Caco-2 (cell line): ENCODE measurements at regions not wholly inside any gene's neighbourhood (a gene's known extent, or its start where the extent isn't known, plus 50 kb on each side); places are given as distances from the start of the nearest gene placed in this dataset.
"Not testable (repeated sequence)": the region's sequence is repeated elsewhere in the genome, so short reads cannot be mapped to it uniquely, and the experiment has no call there.

Experiments
- BruUV-seq: library from RNA; stranded (reverse); fragments of 400-500 nt; replicated peaks from 2 replicates; lab custom pipeline; 2021; lab: Mats Ljungman, UMichigan
- CTCF ChIA-PET: fragments of 300-600 bp; sonication (Branson Sonifier 250); formaldehyde crosslinking; loops from one replicate; lab custom pipeline; 2022; ENCODE audit warnings: antibody characterized with exemption; lab: Charles Lee
- POLR2A ChIA-PET: fragments of 300-600 bp; sonication (Branson Sonifier 250); formaldehyde crosslinking; loops from one replicate; lab custom pipeline; 2022; ENCODE audit warnings: antibody characterized with exemption; lab: Charles Lee
- DNase-seq, 2 experiments: peaks; one replicate each; pipeline versions ENCODE4 v3.0.0 to v3.0.0-alpha.2; 2020 to 2022
- H3K27me3 ChIP-seq: replicated peaks from 2 replicates; pipeline ENCODE4 v1.6.0; 2011; ENCODE audit warnings: low read length; ENCODE audit not compliant: control insufficient read depth, insufficient read depth
- H3K36me3 ChIP-seq: 2 replicates; pipeline ENCODE4 v1.5.1; 2011; ENCODE audit warnings: low read length; ENCODE audit not compliant: control insufficient read depth, insufficient read depth
- H3K4me1 ChIP-seq: fragments of 250-450 bp; sonication (Bioruptor Pico); 2 replicates; pipeline ENCODE4 v1.5.1; 2020; ENCODE audit warnings: mild to moderate bottlenecking
- H3K4me3 ChIP-seq: 2 replicates; pipeline ENCODE4 v1.5.1; 2011; ENCODE audit warnings: low read depth, mild to moderate bottlenecking, control low read depth, low read length
- H3K9me3 ChIP-seq: fragments of 250-450 bp; sonication (Bioruptor Pico); 2 replicates; pipeline ENCODE4 v1.5.1; 2020; ENCODE audit warnings: mild to moderate bottlenecking, moderate library complexity
- H3K27ac Mint-ChIP-seq: one replicate; pipeline ENCODE4 v1.8.0; 2022; ENCODE audit warnings: mixed read lengths; ENCODE audit not compliant: unreplicated experiment
- H3K27me3 Mint-ChIP-seq: one replicate; pipeline ENCODE4 v1.8.0; 2022; ENCODE audit warnings: mixed read lengths; ENCODE audit not compliant: insufficient read depth, unreplicated experiment
- H3K36me3 Mint-ChIP-seq: one replicate; pipeline ENCODE4 v1.8.0; 2022; ENCODE audit warnings: mild to moderate bottlenecking, mixed read lengths; ENCODE audit not compliant: insufficient read depth, unreplicated experiment
- H3K4me1 Mint-ChIP-seq: one replicate; pipeline ENCODE4 v1.8.0; 2022; ENCODE audit warnings: low read depth, mixed read lengths; ENCODE audit not compliant: unreplicated experiment
- H3K4me3 Mint-ChIP-seq: one replicate; pipeline ENCODE4 v1.8.0; 2022; ENCODE audit warnings: mild to moderate bottlenecking, moderate library complexity, mixed read lengths; ENCODE audit not compliant: unreplicated experiment
- H3K9me3 Mint-ChIP-seq: one replicate; pipeline ENCODE4 v1.8.0; 2022; ENCODE audit warnings: mixed read lengths; ENCODE audit not compliant: unreplicated experiment
- intact Hi-C: fragments of 100-400 bp; cut with micrococcal nuclease; formaldehyde crosslinking; loops from one replicate; pipeline ENCODE4 v1.10.0; 2022; ENCODE audit not compliant: unreplicated experiment
- TF ChIP-seq, protein P1 (sequence below), 2 experiments: fragments of 200-600 bp in 1 of 2; IDR thresholded peaks; 1 replicate in 1 of 2; 2 replicates in 1 of 2; pipeline versions ENCODE4 v1.5.1 to v1.8.0; 2011 to 2022; ENCODE audit warnings: antibody characterized with exemption in 1 of 2, control low read depth in 1 of 2, inconsistent platforms in 1 of 2, low read depth in 1 of 2, low read length in 1 of 2, mild to moderate bottlenecking in 1 of 2, moderate library complexity in 1 of 2; ENCODE audit not compliant: insufficient read depth in 1 of 2, severe bottlenecking in 1 of 2, unreplicated experiment in 1 of 2

DNA sequence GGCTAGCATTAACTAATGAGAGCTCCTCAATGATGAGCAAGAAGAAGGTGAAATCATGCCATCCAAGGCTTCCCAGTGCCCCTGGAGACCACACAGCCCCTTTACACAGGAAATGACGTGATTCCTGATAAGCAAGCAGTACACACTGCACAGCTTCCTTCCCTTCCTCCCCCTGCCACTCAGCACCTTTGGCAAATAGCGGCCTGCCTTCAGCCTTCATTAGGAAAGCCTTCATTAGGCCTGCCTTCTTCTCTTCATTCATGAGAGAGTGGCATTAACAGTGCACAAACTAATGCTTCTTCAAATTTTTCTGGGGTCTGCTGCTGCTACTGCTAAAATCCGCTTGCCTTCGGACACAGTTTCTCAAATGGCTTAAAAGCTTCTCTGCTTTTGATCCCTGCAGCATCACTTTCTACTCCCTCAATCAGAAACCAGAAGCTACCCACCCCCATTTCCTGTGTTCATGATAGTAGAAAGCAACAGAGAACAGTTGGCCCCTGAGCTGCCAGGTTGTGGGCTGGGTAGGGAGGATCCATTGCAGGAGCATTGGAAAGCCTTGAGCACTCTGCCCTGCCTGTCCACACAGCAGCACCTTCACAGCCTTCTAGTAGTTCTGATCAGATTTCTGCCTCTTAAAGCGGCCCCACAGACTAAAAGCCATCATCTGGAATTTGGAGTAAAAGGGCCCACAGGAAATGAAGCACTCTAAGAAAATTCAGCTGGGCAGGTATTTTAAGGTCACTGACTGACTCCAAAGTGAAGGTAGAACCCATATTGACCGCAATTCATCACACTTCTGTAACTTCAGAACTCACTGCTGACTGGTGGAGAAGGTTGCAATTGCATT, 103.8 kb upstream of the ETV6 start:
- peaks cover 8% of the 10 kb centered on the region for H3K27me3 Mint-ChIP-seq
- POLR2A ChIA-PET: no interaction called here
- no TSS peak for BruUV-seq
- Histone ChIP-seq H3K4me3 (no peak overlapping the region), H3K4me1 (no peaks in the 10 kb centered on the region), H3K27me3 (no peaks in the 10 kb centered on the region), H3K9me3 (no peaks in the 10 kb centered on the region), H3K36me3 (no peaks in the 10 kb centered on the region)
- no peaks in the 10 kb centered on the region for H3K9me3 Mint-ChIP-seq
- no peak for DNase-seq
- TF ChIP-seq, protein P1, sequence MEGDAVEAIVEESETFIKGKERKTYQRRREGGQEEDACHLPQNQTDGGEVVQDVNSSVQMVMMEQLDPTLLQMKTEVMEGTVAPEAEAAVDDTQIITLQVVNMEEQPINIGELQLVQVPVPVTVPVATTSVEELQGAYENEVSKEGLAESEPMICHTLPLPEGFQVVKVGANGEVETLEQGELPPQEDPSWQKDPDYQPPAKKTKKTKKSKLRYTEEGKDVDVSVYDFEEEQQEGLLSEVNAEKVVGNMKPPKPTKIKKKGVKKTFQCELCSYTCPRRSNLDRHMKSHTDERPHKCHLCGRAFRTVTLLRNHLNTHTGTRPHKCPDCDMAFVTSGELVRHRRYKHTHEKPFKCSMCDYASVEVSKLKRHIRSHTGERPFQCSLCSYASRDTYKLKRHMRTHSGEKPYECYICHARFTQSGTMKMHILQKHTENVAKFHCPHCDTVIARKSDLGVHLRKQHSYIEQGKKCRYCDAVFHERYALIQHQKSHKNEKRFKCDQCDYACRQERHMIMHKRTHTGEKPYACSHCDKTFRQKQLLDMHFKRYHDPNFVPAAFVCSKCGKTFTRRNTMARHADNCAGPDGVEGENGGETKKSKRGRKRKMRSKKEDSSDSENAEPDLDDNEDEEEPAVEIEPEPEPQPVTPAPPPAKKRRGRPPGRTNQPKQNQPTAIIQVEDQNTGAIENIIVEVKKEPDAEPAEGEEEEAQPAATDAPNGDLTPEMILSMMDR (IDR thresholded peaks at IDR 0.05; ENCODE audit: insufficient read depth in 1 of 2, low read depth in 1 of 2, low read length in 1 of 2, severe bottlenecking in 1 of 2, unreplicated experiment in 1 of 2): no peak
- no peak overlapping the region for H3K4me3 Mint-ChIP-seq
- H3K27ac Mint-ChIP-seq: no peak overlapping the region
- no peaks in the 10 kb centered on the region for H3K36me3 Mint-ChIP-seq
- no peaks in the 10 kb centered on the region for H3K4me1 Mint-ChIP-seq
- CTCF ChIA-PET: interaction anchor here (0.6 to 0.9 kb wide), 2 partner anchors 487 to 877 kb away, joined by 3 to 4 read pairs; no protein-coding TSS in a partner anchor
- intact Hi-C loops: no loop called here

DNA sequence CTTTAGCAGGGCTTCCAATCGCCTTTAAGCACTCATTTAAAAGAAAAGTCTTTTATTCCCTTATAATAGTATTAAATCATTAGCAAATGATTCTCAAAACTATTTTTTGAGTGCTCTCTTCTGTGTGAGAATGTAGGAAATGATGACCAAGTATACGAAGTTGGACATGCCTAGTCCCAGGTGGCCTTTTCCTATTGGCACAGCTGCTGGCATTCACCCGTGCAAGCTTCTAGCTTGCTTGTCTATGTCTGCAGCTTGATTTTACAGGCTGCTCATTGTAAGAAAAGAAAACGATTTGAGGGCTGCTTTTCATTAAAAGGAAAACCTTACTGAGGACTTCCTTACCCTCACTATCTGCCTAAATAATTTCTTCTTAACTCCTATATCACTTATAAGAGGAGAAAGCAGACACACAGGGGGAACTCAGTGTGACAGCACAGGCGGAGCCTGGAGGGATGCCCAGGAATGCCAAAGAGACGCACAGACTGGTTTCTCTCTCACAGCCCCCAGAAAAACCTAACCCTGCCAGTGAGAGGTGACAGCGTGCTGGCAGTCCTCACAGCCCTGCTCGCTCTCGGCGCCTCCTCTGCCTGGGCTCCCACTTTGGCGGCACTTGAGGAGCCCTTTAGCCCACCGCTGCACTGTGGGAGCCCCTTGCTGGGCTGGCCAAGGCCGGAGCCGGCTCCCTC, 102.7 kb upstream of the ETV6 start:
- CTCF ChIA-PET: interaction anchor here (0.9 kb wide), 1 partner anchor 486 kb away, joined by 3 read pairs; no protein-coding TSS in a partner anchor
- BruUV-seq, H3K27me3 Mint-ChIP-seq: not testable (repeated sequence)

DNA sequence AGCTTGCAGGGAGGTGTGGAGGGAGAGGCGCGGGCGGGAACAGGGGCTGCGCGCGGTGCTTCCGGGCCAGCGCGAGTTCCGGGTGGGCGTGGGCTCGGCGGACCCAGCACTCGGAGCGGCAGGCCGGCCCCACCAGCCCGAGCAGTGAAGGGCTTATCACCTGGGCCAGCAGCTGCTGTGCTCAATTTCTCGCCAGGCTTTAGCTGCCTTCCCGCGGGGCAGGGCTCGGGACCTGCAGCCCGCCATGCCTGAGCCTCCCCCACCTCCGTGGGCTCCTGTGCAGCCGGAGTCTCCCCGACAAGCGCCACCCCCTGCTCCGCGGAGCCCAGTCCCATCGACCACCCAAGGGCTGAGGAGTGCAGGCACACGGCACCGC, 102.2 kb upstream of the ETV6 start:
- H3K4me3 ChIP-seq, H3K9me3 Mint-ChIP-seq, POLR2A ChIA-PET, H3K36me3 Mint-ChIP-seq, H3K27me3 Mint-ChIP-seq, DNase-seq, H3K27ac Mint-ChIP-seq, H3K4me1 ChIP-seq, BruUV-seq, H3K27me3 ChIP-seq, H3K9me3 ChIP-seq, H3K36me3 ChIP-seq, H3K4me1 Mint-ChIP-seq, intact Hi-C loops, CTCF ChIA-PET, H3K4me3 Mint-ChIP-seq: not testable (repeated sequence)

More for the DNA sequence above, 102.7 kb upstream of the ETV6 start:
- H3K4me1 ChIP-seq, H3K4me3 ChIP-seq, H3K9me3 ChIP-seq, DNase-seq, H3K9me3 Mint-ChIP-seq, intact Hi-C loops, H3K27ac Mint-ChIP-seq, H3K36me3 Mint-ChIP-seq, H3K4me3 Mint-ChIP-seq, H3K36me3 ChIP-seq, POLR2A ChIA-PET, H3K4me1 Mint-ChIP-seq, H3K27me3 ChIP-seq: not testable (repeated sequence)

DNA sequence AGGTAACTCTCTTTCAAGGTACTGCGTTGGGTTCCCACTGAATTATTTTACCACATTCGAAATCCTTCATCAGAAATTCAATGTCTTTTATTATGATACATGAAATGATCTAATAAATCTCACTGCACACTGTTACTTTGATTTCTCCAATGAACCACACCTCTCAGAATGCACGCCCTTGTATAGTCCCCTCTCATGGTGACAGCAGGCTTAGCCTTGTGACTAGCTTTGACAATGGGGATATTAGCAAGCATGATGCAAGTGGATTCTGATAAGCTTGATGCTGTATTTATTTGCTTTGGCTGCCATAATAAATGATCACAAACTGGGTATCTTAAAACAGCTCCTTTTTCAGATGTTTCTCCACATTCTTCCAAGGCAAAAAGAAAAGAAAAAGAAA, 100.4 kb upstream of the ETV6 start:
- peaks cover 4% of the 10 kb centered on the region for H3K4me1 Mint-ChIP-seq
- DNase-seq: no peak
- intact Hi-C loops: no loop called here
- H3K4me1 ChIP-seq: no peaks in the 10 kb centered on the region
- H3K36me3 Mint-ChIP-seq: no peaks in the 10 kb centered on the region
- peaks cover 13% of the 10 kb centered on the region for H3K27me3 Mint-ChIP-seq
- H3K27ac Mint-ChIP-seq: no peak overlapping the region
- H3K4me3 Mint-ChIP-seq: no peak overlapping the region
- H3K36me3 ChIP-seq: no peaks in the 10 kb centered on the region
- ChIA-PET POLR2A (no interaction called here), CTCF (no interaction called here)
- BruUV-seq: no TSS peak
- no peak overlapping the region for H3K4me3 ChIP-seq
- TF ChIP-seq, protein P1 (IDR thresholded peaks at IDR 0.05; ENCODE audit: insufficient read depth in 1 of 2, low read depth in 1 of 2, low read length in 1 of 2, severe bottlenecking in 1 of 2, unreplicated experiment in 1 of 2): no peak
- H3K9me3 ChIP-seq: no peaks in the 10 kb centered on the region
- no peaks in the 10 kb centered on the region for H3K27me3 ChIP-seq
- no peaks in the 10 kb centered on the region for H3K9me3 Mint-ChIP-seq
